HEK293 (cell line): ENCODE measurements at regions not wholly inside any gene's neighbourhood (a gene's known extent, or its start where the extent isn't known, plus 50 kb on each side); places are given as distances from the start of the nearest gene placed in this dataset.
"Not testable (repeated sequence)": the region's sequence is repeated elsewhere in the genome, so short reads cannot be mapped to it uniquely, and the experiment has no call there.

Experiments
- KLF1 ChIP-seq: fragments of 450-650 bp; formaldehyde crosslinking; IDR thresholded peaks from 2 replicates; pipeline ENCODE4 v1.5.1; 2016; ENCODE audit warnings: missing biosample characterization, missing genetic modification characterization
- TRIM28 ChIP-seq: IDR thresholded peaks from 2 replicates; pipeline ENCODE4 v1.6.1; 2011; ENCODE audit warnings: low read length, control low read depth, borderline replicate concordance
- ZBTB1 ChIP-seq: fragments of 450-650 bp; formaldehyde crosslinking; IDR thresholded peaks from 2 replicates; pipeline ENCODE4 v1.5.1; 2016; ENCODE audit warnings: missing biosample characterization, missing genetic modification characterization
- ZIC2 ChIP-seq: fragments of 450-650 bp; formaldehyde crosslinking; IDR thresholded peaks from 2 replicates; pipeline ENCODE4 v1.5.1; 2016; ENCODE audit warnings: missing biosample characterization, missing genetic modification characterization
- ZNF776 ChIP-seq: fragments of 450-650 bp; formaldehyde crosslinking; IDR thresholded peaks from 2 replicates; pipeline ENCODE4 v1.5.0; 2017; ENCODE audit warnings: missing biosample characterization, missing genetic modification characterization, borderline replicate concordance
- TF ChIP-seq, protein P1 (sequence below): fragments of 450-650 bp; formaldehyde crosslinking; optimal IDR thresholded peaks from 2 replicates; pipeline ENCODE3; 2016; ENCODE audit warnings: missing biosample characterization, mild to moderate bottlenecking, missing genetic modification characterization
- TF ChIP-seq, protein P2 (sequence below): fragments of 450-650 bp; formaldehyde crosslinking; IDR thresholded peaks from 2 replicates; pipeline ENCODE4 v1.5.1; 2016; ENCODE audit warnings: missing biosample characterization, missing genetic modification characterization

DNA sequence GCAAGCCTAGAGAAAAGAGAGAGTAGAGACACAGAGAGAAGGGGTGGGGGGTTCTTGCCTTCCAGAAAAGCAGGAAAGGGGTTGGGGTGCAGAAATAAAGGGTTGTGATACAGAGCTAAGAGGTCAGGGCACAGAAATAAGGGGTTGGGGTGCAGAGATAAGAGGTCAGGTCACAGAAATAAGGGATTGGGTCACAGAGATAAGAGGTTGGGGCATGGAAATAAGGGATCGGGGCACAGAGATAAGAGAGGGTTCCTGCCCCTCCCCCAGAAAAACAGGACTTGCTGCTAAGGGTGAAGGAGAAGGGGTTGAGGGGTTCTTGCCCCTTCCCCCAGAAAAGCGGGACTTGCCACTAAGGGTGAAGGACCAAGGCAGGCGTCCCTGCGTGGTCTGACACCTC is 189.6 kb upstream of the FRG2C start:
- TF ChIP-seq KLF1 (tag by site-specific recombination); ZIC2 (tag by site-specific recombination); ZBTB1; TRIM28; ZNF776 (tag by site-specific recombination): not testable (repeated sequence)
- TF ChIP-seq, protein P1, sequence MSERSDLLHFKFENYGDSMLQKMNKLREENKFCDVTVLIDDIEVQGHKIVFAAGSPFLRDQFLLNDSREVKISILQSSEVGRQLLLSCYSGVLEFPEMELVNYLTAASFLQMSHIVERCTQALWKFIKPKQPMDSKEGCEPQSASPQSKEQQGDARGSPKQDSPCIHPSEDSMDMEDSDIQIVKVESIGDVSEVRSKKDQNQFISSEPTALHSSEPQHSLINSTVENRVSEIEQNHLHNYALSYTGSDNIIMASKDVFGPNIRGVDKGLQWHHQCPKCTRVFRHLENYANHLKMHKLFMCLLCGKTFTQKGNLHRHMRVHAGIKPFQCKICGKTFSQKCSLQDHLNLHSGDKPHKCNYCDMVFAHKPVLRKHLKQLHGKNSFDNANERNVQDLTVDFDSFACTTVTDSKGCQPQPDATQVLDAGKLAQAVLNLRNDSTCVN (tag by site-specific recombination) = not testable (repeated sequence)
- TF ChIP-seq, protein P2, sequence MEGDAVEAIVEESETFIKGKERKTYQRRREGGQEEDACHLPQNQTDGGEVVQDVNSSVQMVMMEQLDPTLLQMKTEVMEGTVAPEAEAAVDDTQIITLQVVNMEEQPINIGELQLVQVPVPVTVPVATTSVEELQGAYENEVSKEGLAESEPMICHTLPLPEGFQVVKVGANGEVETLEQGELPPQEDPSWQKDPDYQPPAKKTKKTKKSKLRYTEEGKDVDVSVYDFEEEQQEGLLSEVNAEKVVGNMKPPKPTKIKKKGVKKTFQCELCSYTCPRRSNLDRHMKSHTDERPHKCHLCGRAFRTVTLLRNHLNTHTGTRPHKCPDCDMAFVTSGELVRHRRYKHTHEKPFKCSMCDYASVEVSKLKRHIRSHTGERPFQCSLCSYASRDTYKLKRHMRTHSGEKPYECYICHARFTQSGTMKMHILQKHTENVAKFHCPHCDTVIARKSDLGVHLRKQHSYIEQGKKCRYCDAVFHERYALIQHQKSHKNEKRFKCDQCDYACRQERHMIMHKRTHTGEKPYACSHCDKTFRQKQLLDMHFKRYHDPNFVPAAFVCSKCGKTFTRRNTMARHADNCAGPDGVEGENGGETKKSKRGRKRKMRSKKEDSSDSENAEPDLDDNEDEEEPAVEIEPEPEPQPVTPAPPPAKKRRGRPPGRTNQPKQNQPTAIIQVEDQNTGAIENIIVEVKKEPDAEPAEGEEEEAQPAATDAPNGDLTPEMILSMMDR (tag by site-specific recombination) = not testable (repeated sequence)
